OCI-LY1 (cell line): ENCODE measurements at regions not wholly inside any gene's neighbourhood (a gene's known extent, or its start where the extent isn't known, plus 50 kb on each side); places are given as distances from the start of the nearest gene placed in this dataset.

Experiments used
- H2AFZ ChIP-seq: fragments of 200-600 bp; sonication (generic), shearing (Covaris generic); 2 replicates; pipeline ENCODE4 v1.6.0; 2014; ENCODE audit warnings: antibody characterized with exemption, mild to moderate bottlenecking, low read length
- H3F3A ChIP-seq: fragments of 200-600 bp; sonication (generic), shearing (Covaris generic); 2 replicates; pipeline ENCODE4 v1.6.0; 2014; ENCODE audit warnings: mild to moderate bottlenecking, antibody characterized with exemption, low read length, moderate library complexity; ENCODE audit not compliant: insufficient read depth
- H3K27ac ChIP-seq: fragments of 200-600 bp; sonication (generic); 2 replicates; pipeline ENCODE4 v1.5.1; 2014; ENCODE audit warnings: low read length, mixed run types, mild to moderate bottlenecking, low read depth; ENCODE audit not compliant: poor library complexity, severe bottlenecking
- H3K27me3 ChIP-seq: fragments of 200-600 bp; sonication (generic); 2 replicates; pipeline ENCODE4 v1.6.0; 2014; ENCODE audit warnings: antibody characterized with exemption, mild to moderate bottlenecking, low read length, moderate library complexity; ENCODE audit not compliant: insufficient read depth
- H3K36me3 ChIP-seq: fragments of 200-600 bp; sonication (generic); 2 replicates; pipeline ENCODE4 v1.6.1; 2014; ENCODE audit warnings: mild to moderate bottlenecking, antibody characterized with exemption, low read length, moderate library complexity, mixed read lengths; ENCODE audit not compliant: insufficient read depth
- H3K4me1 ChIP-seq: fragments of 200-600 bp; sonication (generic); 2 replicates; pipeline ENCODE4 v1.5.1; 2014; ENCODE audit warnings: mild to moderate bottlenecking, low read length, moderate library complexity; ENCODE audit not compliant: insufficient read depth, severe bottlenecking
- H3K4me2 ChIP-seq: fragments of 200-600 bp; sonication (generic), shearing (Covaris generic); 2 replicates; pipeline ENCODE4 v1.6.1; 2014; ENCODE audit warnings: low read length
- H3K4me3 ChIP-seq: fragments of 200-600 bp; sonication (generic); 2 replicates; pipeline ENCODE4 v1.5.1; 2014; ENCODE audit warnings: low read length, low read depth, mild to moderate bottlenecking, mixed read lengths; ENCODE audit not compliant: poor library complexity, severe bottlenecking
- H3K79me2 ChIP-seq: fragments of 200-600 bp; shearing (Covaris generic); 2 replicates; pipeline ENCODE4 v1.6.1; 2016; ENCODE audit warnings: mixed run types, low read length, mixed read lengths; ENCODE audit not compliant: insufficient read depth
- H3K9ac ChIP-seq: fragments of 200-600 bp; sonication (generic), shearing (Covaris generic); 2 replicates; pipeline ENCODE4 v1.6.1; 2014; ENCODE audit warnings: mild to moderate bottlenecking, low read length, mixed read lengths
- H3K9me2 ChIP-seq: fragments of 200-600 bp; sonication (generic), shearing (Covaris generic); 2 replicates; pipeline ENCODE4 v1.6.1; 2014; ENCODE audit warnings: low read depth, mild to moderate bottlenecking, low read length, mixed read lengths
- H3K9me3 ChIP-seq: fragments of 200-600 bp; shearing (Covaris generic); 2 replicates; pipeline ENCODE4 v1.6.1; 2014; ENCODE audit warnings: low read length, mixed read lengths
- H4K20me1 ChIP-seq: fragments of 200-600 bp; sonication (generic), shearing (Covaris generic); 2 replicates; pipeline ENCODE4 v1.6.0; 2016; ENCODE audit warnings: mild to moderate bottlenecking, low read length; ENCODE audit not compliant: insufficient read depth
- EZH2 ChIP-seq: fragments of 200-600 bp; sonication (generic), shearing (Covaris generic); IDR thresholded peaks from 2 replicates; pipeline ENCODE4 v1.8.0; 2017; ENCODE audit warnings: borderline replicate concordance, mixed run types, mild to moderate bottlenecking, antibody characterized with exemption, low read length, moderate library complexity, mixed read lengths
- TF ChIP-seq, protein P1 (sequence below): fragments of 200-600 bp; sonication (generic), shearing (Covaris generic); IDR thresholded peaks from 2 replicates; pipeline ENCODE4 v1.5.1; 2017; ENCODE audit warnings: mild to moderate bottlenecking, antibody characterized with exemption, low read length, moderate library complexity, mixed read lengths

DNA sequence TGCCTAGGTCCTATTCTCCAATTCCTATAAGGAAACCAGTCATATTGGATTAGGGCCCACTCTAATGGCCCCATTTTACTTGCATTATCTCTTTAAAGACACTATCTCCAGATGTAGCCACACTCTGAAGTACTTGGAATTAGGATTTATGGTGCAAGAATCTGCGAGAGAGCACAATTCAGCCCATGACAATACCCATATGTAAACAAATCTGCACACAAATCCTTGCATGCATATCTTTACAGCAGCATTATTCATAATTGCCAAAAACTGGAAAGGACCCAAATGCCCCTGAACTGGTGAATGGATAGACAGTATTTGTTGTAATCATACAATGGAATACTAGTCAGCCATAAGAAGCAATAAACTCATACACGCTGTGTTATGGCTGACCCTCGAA is 229.8 kb upstream of the ADAMTS5 start:
- Histone ChIP-seq H3K9me3 (no peaks in the 10 kb centered on the region), H3K27ac (no peak overlapping the region), H2AFZ (no peak overlapping the region), H3K79me2 (no peaks in the 10 kb centered on the region), H3K27me3 (no peaks in the 10 kb centered on the region), H3K9me2 (no peaks in the 10 kb centered on the region), H3F3A (no peaks in the 10 kb centered on the region), H4K20me1 (no peaks in the 10 kb centered on the region; the same call in 1 of the 2 replicates), H3K4me1 (no peaks in the 10 kb centered on the region), H3K36me3 (no peaks in the 10 kb centered on the region), H3K4me2 (no peak overlapping the region), H3K4me3 (no peak overlapping the region), H3K9ac (no peak overlapping the region)
- TF ChIP-seq, protein P1, sequence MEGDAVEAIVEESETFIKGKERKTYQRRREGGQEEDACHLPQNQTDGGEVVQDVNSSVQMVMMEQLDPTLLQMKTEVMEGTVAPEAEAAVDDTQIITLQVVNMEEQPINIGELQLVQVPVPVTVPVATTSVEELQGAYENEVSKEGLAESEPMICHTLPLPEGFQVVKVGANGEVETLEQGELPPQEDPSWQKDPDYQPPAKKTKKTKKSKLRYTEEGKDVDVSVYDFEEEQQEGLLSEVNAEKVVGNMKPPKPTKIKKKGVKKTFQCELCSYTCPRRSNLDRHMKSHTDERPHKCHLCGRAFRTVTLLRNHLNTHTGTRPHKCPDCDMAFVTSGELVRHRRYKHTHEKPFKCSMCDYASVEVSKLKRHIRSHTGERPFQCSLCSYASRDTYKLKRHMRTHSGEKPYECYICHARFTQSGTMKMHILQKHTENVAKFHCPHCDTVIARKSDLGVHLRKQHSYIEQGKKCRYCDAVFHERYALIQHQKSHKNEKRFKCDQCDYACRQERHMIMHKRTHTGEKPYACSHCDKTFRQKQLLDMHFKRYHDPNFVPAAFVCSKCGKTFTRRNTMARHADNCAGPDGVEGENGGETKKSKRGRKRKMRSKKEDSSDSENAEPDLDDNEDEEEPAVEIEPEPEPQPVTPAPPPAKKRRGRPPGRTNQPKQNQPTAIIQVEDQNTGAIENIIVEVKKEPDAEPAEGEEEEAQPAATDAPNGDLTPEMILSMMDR: no peak
- no peak for TF ChIP-seq EZH2

DNA sequence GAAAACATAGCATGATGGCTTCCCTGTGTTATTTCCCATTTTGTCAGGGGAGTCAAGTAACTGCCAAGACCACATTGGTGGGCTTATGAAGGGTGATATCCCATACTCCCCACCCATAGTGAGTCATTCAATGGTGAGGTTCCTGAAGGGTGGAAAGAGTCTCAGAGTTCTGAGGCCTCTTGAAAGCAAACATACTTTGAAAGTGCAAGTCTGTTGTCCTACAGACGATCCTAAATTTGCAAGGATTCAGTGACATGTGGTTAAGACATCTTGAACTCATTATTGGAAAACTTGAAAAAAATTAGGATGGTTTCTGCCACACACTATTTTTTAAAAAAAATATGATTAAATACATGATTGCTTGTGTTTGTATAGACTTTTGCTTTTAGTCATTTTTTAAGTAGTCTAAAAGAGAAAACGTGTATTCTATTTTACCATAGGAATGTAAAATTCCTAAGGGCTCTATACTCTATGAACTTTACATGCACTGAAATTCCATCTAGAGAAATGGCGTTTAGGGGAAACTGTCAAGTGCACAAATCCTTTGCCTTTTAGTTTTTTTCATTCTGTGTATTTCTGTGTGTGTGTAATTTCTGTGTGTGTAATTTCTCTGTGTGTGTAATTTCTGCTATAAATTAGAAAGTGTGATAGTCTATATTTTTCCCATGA is 225.5 kb upstream of the ADAMTS5 start:
- H3K9me3 ChIP-seq: no peaks in the 10 kb centered on the region
- H3F3A ChIP-seq: no peaks in the 10 kb centered on the region
- no peaks in the 10 kb centered on the region; the same call in 1 of the 2 replicates for H4K20me1 ChIP-seq

DNA sequence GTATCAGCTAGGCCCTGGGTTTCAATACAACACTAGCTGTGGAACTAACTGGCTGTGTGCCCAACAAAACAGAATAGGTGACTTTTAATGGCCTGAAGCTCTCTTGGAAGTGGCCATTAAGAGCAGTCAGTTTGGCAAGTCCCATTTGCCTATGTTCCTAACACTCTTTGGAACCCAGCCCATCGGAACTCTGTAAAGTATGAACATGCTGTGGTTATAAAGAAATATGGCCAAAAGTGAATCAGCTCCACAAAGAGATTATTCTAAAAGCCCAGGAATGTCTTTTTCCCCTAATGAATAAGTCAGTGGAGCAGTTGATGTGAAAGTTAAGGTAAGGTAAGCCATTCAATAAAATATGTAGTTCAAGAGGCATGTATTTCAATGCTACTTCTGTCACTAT is 223.7 kb upstream of the ADAMTS5 start:
- no peaks in the 10 kb centered on the region for H3F3A ChIP-seq
- no peak overlapping the region for H3K4me2 ChIP-seq
- no peaks in the 10 kb centered on the region for H3K79me2 ChIP-seq
- no peak overlapping the region for H2AFZ ChIP-seq
- H3K4me3 ChIP-seq: no peak overlapping the region
- no peaks in the 10 kb centered on the region for H3K36me3 ChIP-seq
- H3K27ac ChIP-seq: no peak overlapping the region
- H3K27me3 ChIP-seq: no peaks in the 10 kb centered on the region
- no peaks in the 10 kb centered on the region for H3K9me3 ChIP-seq
- no peak for TF ChIP-seq EZH2
- TF ChIP-seq, protein P1: no peak
- H3K4me1 ChIP-seq: no peaks in the 10 kb centered on the region
- H3K9me2 ChIP-seq: no peaks in the 10 kb centered on the region
- H4K20me1 ChIP-seq: no peaks in the 10 kb centered on the region; the same call in 1 of the 2 replicates
- H3K9ac ChIP-seq: no peak overlapping the region

More for the DNA sequence above, 225.5 kb upstream of the ADAMTS5 start:
- H3K27ac ChIP-seq: no peak overlapping the region
- H3K9me2 ChIP-seq: no peaks in the 10 kb centered on the region
- TF ChIP-seq, protein P1: no peak
- TF ChIP-seq EZH2: no peak
- no peaks in the 10 kb centered on the region for H3K27me3 ChIP-seq
- H3K36me3 ChIP-seq: no peaks in the 10 kb centered on the region
- H3K79me2 ChIP-seq: no peaks in the 10 kb centered on the region
- no peaks in the 10 kb centered on the region for H3K4me1 ChIP-seq
- H3K4me3 ChIP-seq: no peak overlapping the region
- no peak overlapping the region for H2AFZ ChIP-seq
- H3K9ac ChIP-seq: no peak overlapping the region
- H3K4me2 ChIP-seq: no peak overlapping the region
